HG03457 (cell line): ENCODE measurements at regions not wholly inside any gene's neighbourhood (a gene's known extent, or its start where the extent isn't known, plus 50 kb on each side); places are given as distances from the start of the nearest gene placed in this dataset.

ENCODE experiments used
- ATAC-seq: cut with Tn5 transposase; IDR thresholded peaks from one replicate; pipeline ENCODE4 v1.9.1; 2021; ENCODE audit warnings: moderate number of reproducible peaks; ENCODE audit not compliant: unreplicated experiment

GRCh38 chr5:17690473-17690872 lies 56.2 kb downstream of the TAF11L14 start:
- ATAC-seq, result no peak

GRCh38 chr5:17691762-17692161 lies 57.5 kb downstream of the TAF11L14 start:
- ATAC-seq, result no peak

- ATAC-seq, result no peak
Observed at GRCh38 chr5:17694371-17694770, 60.1 kb downstream of the TAF11L14 start.

GRCh38 chr5:17694914-17695313 lies 60.7 kb downstream of the TAF11L14 start:
- no peak for ATAC-seq

- ATAC-seq, result no peak
Observed at GRCh38 chr5:17696627-17697026, 62.4 kb downstream of the TAF11L14 start.

GRCh38 chr5:17697671-17698070 lies 63.4 kb downstream of the TAF11L14 start:
- ATAC-seq, result no peak

GRCh38 chr5:17709011-17709710 lies 74.9 kb downstream of the TAF11L14 start:
- no peak for ATAC-seq

- ATAC-seq, result no peak
Observed at GRCh38 chr5:17713301-17713700, 79.0 kb downstream of the TAF11L14 start.

GRCh38 chr5:17714186-17714585 lies 79.9 kb downstream of the TAF11L14 start:
- ATAC-seq, result no peak

GRCh38 chr5:17719592-17719991 lies 85.3 kb downstream of the TAF11L14 start:
- no peak for ATAC-seq

GRCh38 chr5:17720071-17720470 lies 85.8 kb downstream of the TAF11L14 start:
- no peak for ATAC-seq

- no peak for ATAC-seq
Observed at GRCh38 chr5:17723876-17724275, 89.6 kb downstream of the TAF11L14 start.

- no peak for ATAC-seq
Observed at GRCh38 chr5:17727098-17727497, 92.8 kb downstream of the TAF11L14 start.

GRCh38 chr5:17730421-17730820 lies 96.2 kb downstream of the TAF11L14 start:
- ATAC-seq, result no peak

GRCh38 chr5:17732351-17732923 lies 98.2 kb downstream of the TAF11L14 start:
- ATAC-seq, result no peak

GRCh38 chr5:17734011-17734410 lies 99.8 kb downstream of the TAF11L14 start:
- ATAC-seq, result no peak

GRCh38 chr5:17735761-17736160 lies 101.5 kb downstream of the TAF11L14 start:
- no peak for ATAC-seq

GRCh38 chr5:17737092-17737491 lies 102.8 kb downstream of the TAF11L14 start:
- no peak for ATAC-seq

GRCh38 chr5:17738446-17738845 lies 104.2 kb downstream of the TAF11L14 start:
- ATAC-seq, result no peak

- no peak for ATAC-seq
Observed at GRCh38 chr5:17743580-17744435, 109.5 kb downstream of the TAF11L14 start.

GRCh38 chr5:17748201-17748600 lies 113.9 kb downstream of the TAF11L14 start:
- ATAC-seq, result no peak

GRCh38 chr5:17748941-17749340 lies 114.7 kb downstream of the TAF11L14 start:
- no peak for ATAC-seq
